ENCODE measurements at regions not wholly inside any gene's neighbourhood (a gene's known extent, or its start where the extent isn't known, plus 50 kb on each side); places are given as distances from the start of the nearest gene placed in this dataset.

GRCh38 chr10:43699516-43699915 is 50.8 kb upstream of the ZNF32 start:
- no peak for TF ChIP-seq POLR2AphosphoS5 (IDR thresholded peaks at IDR 0.05; ENCODE audit: low read depth, low read length)
- no peak for TF ChIP-seq TAF1 (IDR thresholded peaks at IDR 0.05; ENCODE audit: borderline replicate concordance, insufficient read depth, low read length)
- TF ChIP-seq REST (IDR thresholded peaks at IDR 0.05; ENCODE audit: insufficient read depth in 1 of 2, low read depth in 2 of 2, low read length in 2 of 2) = no peak
- TF ChIP-seq FOXP2 (optimal IDR thresholded peaks at IDR 0.05; ENCODE audit: borderline replicate concordance, extremely low read depth, extremely low read length, insufficient read depth) = no peak
